ENCODE measurements at regions not wholly inside any gene's neighbourhood (a gene's known extent, or its start where the extent isn't known, plus 50 kb on each side); places are given as distances from the start of the nearest gene placed in this dataset.

- H3F3A ChIP-seq (ENCODE audit: control insufficient read depth, insufficient read depth): no peaks in the 10 kb centered on the region
- H3K9me3 ChIP-seq (ENCODE audit: control insufficient read depth, insufficient read depth, low read length): no peaks in the 10 kb centered on the region
- TF ChIP-seq EZH2phosphoT487 (IDR thresholded peaks at IDR 0.05; ENCODE audit: borderline replicate concordance, low read length): no peak
- no peak for TF ChIP-seq CTCF (IDR thresholded peaks at IDR 0.05; ENCODE audit: low read depth, low read length, poor library complexity, severe bottlenecking)
- no peaks in the 10 kb centered on the region for H3K36me3 ChIP-seq (ENCODE audit: control insufficient read depth, low read length)
- no peaks in the 10 kb centered on the region for H4K20me1 ChIP-seq (ENCODE audit: control insufficient read depth, insufficient read depth, low read depth, low read length)
- no peaks in the 10 kb centered on the region for H3K27me3 ChIP-seq (ENCODE audit: control insufficient read depth, low read length)
- no peak overlapping the region for H3K4me3 ChIP-seq (ENCODE audit: low read length)
- no peak overlapping the region for H3K4me2 ChIP-seq (ENCODE audit: low read length)
- no peaks in the 10 kb centered on the region for H3K9me2 ChIP-seq (replicated peaks; ENCODE audit: control insufficient read depth, low read length)
- no peaks in the 10 kb centered on the region for H3K79me2 ChIP-seq (ENCODE audit: control insufficient read depth, low read length)
- H3K4me1 ChIP-seq (ENCODE audit: control insufficient read depth, low read length): no peaks in the 10 kb centered on the region
- no peak overlapping the region for H3K27ac ChIP-seq (ENCODE audit: low read depth, low read length)
Observed at GRCh38 chrX:69051901-69052300, 113.4 kb downstream of the PJA1 start.

GRCh38 chrX:69050051-69050765, 115.0 kb downstream of the PJA1 start:
- Histone ChIP-seq H3K4me1 (ENCODE audit: control insufficient read depth, low read length) (no peaks in the 10 kb centered on the region), H3K27ac (ENCODE audit: low read depth, low read length) (no peak overlapping the region), H3K36me3 (ENCODE audit: control insufficient read depth, low read length) (no peaks in the 10 kb centered on the region), H3K9me2 (replicated peaks; ENCODE audit: control insufficient read depth, low read length) (no peaks in the 10 kb centered on the region), H4K20me1 (ENCODE audit: control insufficient read depth, insufficient read depth, low read depth, low read length) (no peaks in the 10 kb centered on the region), H3K27me3 (ENCODE audit: control insufficient read depth, low read length) (no peaks in the 10 kb centered on the region), H3K79me2 (ENCODE audit: control insufficient read depth, low read length) (no peaks in the 10 kb centered on the region), H3K9me3 (ENCODE audit: control insufficient read depth, insufficient read depth, low read length) (no peaks in the 10 kb centered on the region), H3K4me3 (ENCODE audit: low read length) (no peak overlapping the region), H3K4me2 (ENCODE audit: low read length) (no peak overlapping the region), H3F3A (ENCODE audit: control insufficient read depth, insufficient read depth) (no peaks in the 10 kb centered on the region)
- TF ChIP-seq CTCF (IDR thresholded peaks at IDR 0.05; ENCODE audit: low read depth, low read length, poor library complexity, severe bottlenecking) (no peak), EZH2phosphoT487 (IDR thresholded peaks at IDR 0.05; ENCODE audit: borderline replicate concordance, low read length) (no peak)

GRCh38 chrX:69046996-69047490, 118.2 kb downstream of the PJA1 start:
- Histone ChIP-seq H3K9me3 (ENCODE audit: control insufficient read depth, insufficient read depth, low read length) (no peaks in the 10 kb centered on the region), H3K4me3 (ENCODE audit: low read length) (no peak overlapping the region), H3K9me2 (replicated peaks; ENCODE audit: control insufficient read depth, low read length) (no peaks in the 10 kb centered on the region), H3K4me2 (ENCODE audit: low read length) (no peak overlapping the region), H3K79me2 (ENCODE audit: control insufficient read depth, low read length) (no peaks in the 10 kb centered on the region), H3F3A (ENCODE audit: control insufficient read depth, insufficient read depth) (no peaks in the 10 kb centered on the region), H3K27me3 (ENCODE audit: control insufficient read depth, low read length) (no peaks in the 10 kb centered on the region), H3K27ac (ENCODE audit: low read depth, low read length) (no peak overlapping the region), H3K36me3 (ENCODE audit: control insufficient read depth, low read length) (no peaks in the 10 kb centered on the region), H3K4me1 (ENCODE audit: control insufficient read depth, low read length) (no peaks in the 10 kb centered on the region), H4K20me1 (ENCODE audit: control insufficient read depth, insufficient read depth, low read depth, low read length) (no peaks in the 10 kb centered on the region)
- TF ChIP-seq EZH2phosphoT487 (IDR thresholded peaks at IDR 0.05; ENCODE audit: borderline replicate concordance, low read length) (no peak), CTCF (IDR thresholded peaks at IDR 0.05; ENCODE audit: low read depth, low read length, poor library complexity, severe bottlenecking) (no peak)

Data from DOHH2 (cell line).